Suprapubic skin (tissue), 4 donors: ENCODE measurements at regions not wholly inside any gene's neighbourhood (a gene's known extent, or its start where the extent isn't known, plus 50 kb on each side); places are given as distances from the start of the nearest gene placed in this dataset.

Experiments used
- DNase-seq, 2 donors: peaks; one replicate each; pipeline ENCODE4 v3.0.0-alpha.2; 2019; ENCODE audit warnings: low spot score in 2 of 2
- H3K27ac ChIP-seq: fragments of 200-600 bp; sonication (generic); one replicate; pipeline ENCODE4 v1.5.1; 2019
- H3K27me3 ChIP-seq: fragments of 200-600 bp; sonication (generic); one replicate; pipeline ENCODE4 v1.5.1; 2019
- H3K36me3 ChIP-seq: fragments of 200-600 bp; sonication (generic); one replicate; pipeline ENCODE4 v1.5.1; 2019
- H3K4me1 ChIP-seq: fragments of 200-600 bp; sonication (generic); one replicate; pipeline ENCODE4 v1.5.1; 2019
- H3K4me3 ChIP-seq: fragments of 200-600 bp; sonication (generic); one replicate; pipeline ENCODE4 v1.5.1; 2019; ENCODE audit warnings: mild to moderate bottlenecking
- H3K9me3 ChIP-seq: fragments of 200-600 bp; sonication (generic); one replicate; pipeline ENCODE4 v1.5.1; 2019
- CTCF ChIP-seq, 2 donors: fragments of 200-600 bp in 1 of 2; fragments of 450-650 bp in 1 of 2; sonication (generic) in 1 of 2; IDR thresholded peaks; one replicate each; pipeline ENCODE4 v1.5.1; 2016 to 2019; ENCODE audit warnings: antibody characterized with exemption in 2 of 2, mild to moderate bottlenecking in 1 of 2, moderate library complexity in 1 of 2
- EP300 ChIP-seq: sonication (generic); formaldehyde crosslinking; IDR thresholded peaks from one replicate; pipeline ENCODE4 v1.6.1; 2017; ENCODE audit warnings: antibody characterized with exemption
- POLR2A ChIP-seq, 2 donors: fragments of 450-650 bp; IDR thresholded peaks; one replicate each; pipeline ENCODE4 v1.6.1; 2017; ENCODE audit warnings: antibody characterized with exemption in 2 of 2, mild to moderate bottlenecking in 2 of 2, moderate library complexity in 2 of 2
- POLR2AphosphoS5 ChIP-seq, 3 donors: sonication (generic); formaldehyde crosslinking; IDR thresholded peaks; one replicate each; pipeline ENCODE4 v1.6.1; 2017; ENCODE audit warnings: antibody characterized with exemption in 3 of 3
- WGBS: methylation state at CpG from one replicate; pipeline ENCODE4 v1.1.5; 2018; 5-methylcytosine and 5-hydroxymethylcytosine counted together

GRCh38 chr4:141371206-141371605 lies 150.5 kb downstream of the ZNF330 start:
- 60% methylated on average over 3 of the region's 3 CpGs for WGBS
- Histone ChIP-seq H3K27me3 (no peaks in the 10 kb centered on the region), H3K27ac (no peak overlapping the region), H3K4me3 (no peak overlapping the region), H3K9me3 (no peaks in the 10 kb centered on the region), H3K36me3 (no peaks in the 10 kb centered on the region), H3K4me1 (no peaks in the 10 kb centered on the region)
- TF ChIP-seq CTCF (IDR thresholded peaks at IDR 0.05) (no peak), POLR2AphosphoS5 (IDR thresholded peaks at IDR 0.05) (no peak)
- no peak for DNase-seq

GRCh38 chr4:141375855-141376254 lies 155.2 kb downstream of the ZNF330 start:
- no peaks in the 10 kb centered on the region for H3K4me1 ChIP-seq
- no peak overlapping the region for H3K4me3 ChIP-seq
- no peaks in the 10 kb centered on the region for H3K36me3 ChIP-seq
- no peak for DNase-seq
- no peaks in the 10 kb centered on the region for H3K27me3 ChIP-seq
- no peak overlapping the region for H3K27ac ChIP-seq
- 56% methylated on average over 2 of the region's 2 CpGs for WGBS
- TF ChIP-seq POLR2A (IDR thresholded peaks at IDR 0.05) (no peak), EP300 (no peak), CTCF (IDR thresholded peaks at IDR 0.05) (no peak), POLR2AphosphoS5 (IDR thresholded peaks at IDR 0.05) (no peak)
- H3K9me3 ChIP-seq, result no peaks in the 10 kb centered on the region

GRCh38 chr4:141376769-141377168 lies 156.1 kb downstream of the ZNF330 start:
- TF ChIP-seq CTCF (IDR thresholded peaks at IDR 0.05), result no peak
- TF ChIP-seq POLR2A (IDR thresholded peaks at IDR 0.05), result no peak
- TF ChIP-seq EP300, result no peak
- TF ChIP-seq POLR2AphosphoS5 (IDR thresholded peaks at IDR 0.05), result no peak
- Histone ChIP-seq H3K9me3 (no peaks in the 10 kb centered on the region), H3K4me3 (no peak overlapping the region), H3K27me3 (no peaks in the 10 kb centered on the region), H3K36me3 (no peaks in the 10 kb centered on the region), H3K4me1 (no peaks in the 10 kb centered on the region), H3K27ac (no peak overlapping the region)
- 91% methylated on average over 2 of the region's 2 CpGs for WGBS
- DNase-seq, result no peak

- H3K27ac ChIP-seq, result no peak overlapping the region
- H3K4me1 ChIP-seq, result peaks cover 4% of the 10 kb centered on the region
- no peaks in the 10 kb centered on the region for H3K9me3 ChIP-seq
- WGBS, result 78% methylated on average over 2 of the region's 2 CpGs
- TF ChIP-seq POLR2AphosphoS5 (IDR thresholded peaks at IDR 0.05), result no peak
- TF ChIP-seq CTCF (IDR thresholded peaks at IDR 0.05), result no peak
- TF ChIP-seq EP300, result no peak
- TF ChIP-seq POLR2A (IDR thresholded peaks at IDR 0.05), result no peak
- no peak overlapping the region for H3K4me3 ChIP-seq
- H3K36me3 ChIP-seq, result no peaks in the 10 kb centered on the region
- H3K27me3 ChIP-seq, result no peaks in the 10 kb centered on the region
- no peak for DNase-seq
These were observed 166.6 kb downstream of the ZNF330 start for GRCh38 chr4:141387299-141387698.

GRCh38 chr4:141388481-141388880 lies 167.8 kb downstream of the ZNF330 start:
- Histone ChIP-seq H3K4me3 (no peak overlapping the region), H3K27me3 (no peaks in the 10 kb centered on the region), H3K4me1 (peaks cover 4% of the 10 kb centered on the region), H3K9me3 (no peaks in the 10 kb centered on the region), H3K36me3 (no peaks in the 10 kb centered on the region), H3K27ac (no peak overlapping the region)
- no peak for DNase-seq
- TF ChIP-seq POLR2A (IDR thresholded peaks at IDR 0.05) (no peak), POLR2AphosphoS5 (IDR thresholded peaks at IDR 0.05) (no peak), EP300 (no peak), CTCF (IDR thresholded peaks at IDR 0.05) (no peak)
- WGBS, result 43% methylated on average over 3 of the region's 3 CpGs
